ENCODE measurements at regions not wholly inside any gene's neighbourhood (a gene's known extent, or its start where the extent isn't known, plus 50 kb on each side); places are given as distances from the start of the nearest gene placed in this dataset.
A peak's percentile ranks its signal among the peaks of the same experiment; 100 is the strongest.

DNA sequence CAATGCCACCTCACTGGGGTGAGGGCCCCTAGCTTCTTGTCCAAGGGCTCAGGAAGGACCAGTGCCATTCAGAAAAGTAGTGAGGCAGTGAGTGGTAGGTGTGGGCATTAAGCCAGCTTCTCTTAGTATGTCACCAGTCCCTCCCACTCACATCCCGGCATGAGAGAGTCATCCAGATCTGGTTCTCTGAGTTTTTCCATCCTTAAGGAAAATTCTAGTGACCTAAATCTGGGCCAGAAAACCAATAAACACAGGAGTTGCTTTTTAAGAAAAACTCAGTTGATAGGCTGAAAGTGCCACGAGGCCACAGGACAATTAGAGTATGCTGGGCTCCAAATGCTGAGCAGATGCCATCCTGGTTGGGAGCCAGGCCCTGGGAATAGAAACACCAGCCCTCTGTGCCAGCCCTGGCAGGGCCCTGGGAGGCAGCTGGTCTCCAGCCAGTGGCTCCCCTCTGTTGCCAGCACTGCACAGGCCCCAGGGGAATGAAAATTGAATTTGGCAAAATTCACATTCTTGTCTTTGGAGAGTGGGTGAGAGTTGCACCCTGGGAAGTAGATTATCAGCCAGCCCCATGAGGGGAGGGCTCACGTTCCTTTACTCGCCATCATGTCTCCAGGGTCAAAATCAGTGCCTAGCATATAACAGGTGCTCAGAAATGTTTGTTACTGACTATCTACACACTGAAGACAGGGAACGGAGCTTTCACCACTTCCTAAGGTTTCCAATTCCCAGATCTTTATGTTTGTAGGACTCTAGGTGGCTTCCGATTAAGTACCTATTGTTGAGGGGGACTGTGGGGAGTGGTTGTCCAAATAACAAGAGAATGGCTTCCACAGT lies 52.8 kb downstream of the FAM43A start:
- H3K9me3 Mint-ChIP-seq (ENCODE audit: unreplicated experiment), result no peaks in the 10 kb centered on the region
- no peak overlapping the region for H3K27ac Mint-ChIP-seq (ENCODE audit: unreplicated experiment)
- no peak for DNase-seq (ENCODE audit: low spot score)

DNA sequence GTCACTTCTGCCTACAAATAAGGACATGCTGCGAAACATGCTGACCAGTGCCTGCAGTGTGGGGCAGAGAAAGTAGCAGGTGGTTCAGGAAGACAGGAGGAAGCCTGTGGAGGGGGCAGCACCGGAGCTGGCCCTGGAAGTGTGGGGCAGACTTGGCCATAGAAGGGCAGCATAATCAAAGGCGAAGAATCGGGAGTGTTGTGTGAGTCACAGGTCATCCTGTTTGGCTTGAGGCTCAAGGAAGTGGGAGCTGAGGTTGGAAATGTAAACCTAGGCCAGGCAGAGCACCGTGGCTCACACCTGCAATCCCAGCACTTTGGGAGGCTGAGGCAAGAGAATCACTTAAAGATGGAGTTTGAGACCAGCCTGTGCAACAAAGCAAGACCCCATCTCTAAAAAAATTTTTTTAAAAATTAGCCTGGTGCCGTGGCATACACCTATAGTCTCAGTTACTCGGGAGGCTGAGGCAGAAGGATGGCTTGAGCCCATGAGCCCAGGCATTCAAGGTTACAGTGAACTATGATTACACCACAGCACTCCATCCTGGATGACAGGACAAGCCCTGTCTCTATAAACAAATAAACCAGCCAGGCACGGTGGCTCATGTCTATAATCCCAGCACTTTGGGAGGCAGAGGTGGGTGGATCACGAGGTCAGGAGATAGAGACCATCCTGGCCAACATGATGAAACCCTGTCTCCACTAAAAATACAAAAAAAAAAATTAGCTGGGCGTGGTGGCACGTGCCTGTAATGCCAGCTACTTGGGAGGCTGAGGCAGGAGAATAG lies 54.0 kb downstream of the FAM43A start:
- no peaks in the 10 kb centered on the region for H3K36me3 Mint-ChIP-seq (ENCODE audit: low read depth, unreplicated experiment)
- no peak overlapping the region for H3K27ac Mint-ChIP-seq (ENCODE audit: unreplicated experiment)
- TF ChIP-seq, protein P1, sequence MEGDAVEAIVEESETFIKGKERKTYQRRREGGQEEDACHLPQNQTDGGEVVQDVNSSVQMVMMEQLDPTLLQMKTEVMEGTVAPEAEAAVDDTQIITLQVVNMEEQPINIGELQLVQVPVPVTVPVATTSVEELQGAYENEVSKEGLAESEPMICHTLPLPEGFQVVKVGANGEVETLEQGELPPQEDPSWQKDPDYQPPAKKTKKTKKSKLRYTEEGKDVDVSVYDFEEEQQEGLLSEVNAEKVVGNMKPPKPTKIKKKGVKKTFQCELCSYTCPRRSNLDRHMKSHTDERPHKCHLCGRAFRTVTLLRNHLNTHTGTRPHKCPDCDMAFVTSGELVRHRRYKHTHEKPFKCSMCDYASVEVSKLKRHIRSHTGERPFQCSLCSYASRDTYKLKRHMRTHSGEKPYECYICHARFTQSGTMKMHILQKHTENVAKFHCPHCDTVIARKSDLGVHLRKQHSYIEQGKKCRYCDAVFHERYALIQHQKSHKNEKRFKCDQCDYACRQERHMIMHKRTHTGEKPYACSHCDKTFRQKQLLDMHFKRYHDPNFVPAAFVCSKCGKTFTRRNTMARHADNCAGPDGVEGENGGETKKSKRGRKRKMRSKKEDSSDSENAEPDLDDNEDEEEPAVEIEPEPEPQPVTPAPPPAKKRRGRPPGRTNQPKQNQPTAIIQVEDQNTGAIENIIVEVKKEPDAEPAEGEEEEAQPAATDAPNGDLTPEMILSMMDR (IDR thresholded peaks at IDR 0.05; ENCODE audit: unreplicated experiment), result no peak
- DNase-seq (ENCODE audit: low spot score), result no peak
- H3K4me3 Mint-ChIP-seq (ENCODE audit: unreplicated experiment), result no peak overlapping the region
- peaks cover 28% of the 10 kb centered on the region for H3K4me1 Mint-ChIP-seq (ENCODE audit: unreplicated experiment)
- H3K9me3 Mint-ChIP-seq (ENCODE audit: unreplicated experiment), result no peaks in the 10 kb centered on the region
- H3K27me3 Mint-ChIP-seq (ENCODE audit: unreplicated experiment), result peaks cover 6% of the 10 kb centered on the region

More for the DNA sequence above, 52.8 kb downstream of the FAM43A start:
- Mint-ChIP-seq H3K36me3 (ENCODE audit: low read depth, unreplicated experiment) (no peaks in the 10 kb centered on the region), H3K4me1 (ENCODE audit: unreplicated experiment) (peaks cover 28% of the 10 kb centered on the region), H3K4me3 (ENCODE audit: unreplicated experiment) (no peak overlapping the region), H3K27me3 (ENCODE audit: unreplicated experiment) (peaks cover 6% of the 10 kb centered on the region)
- TF ChIP-seq, protein P1 (IDR thresholded peaks at IDR 0.05; ENCODE audit: unreplicated experiment), result no peak

GRCh38 chr3:194740859-194741491 lies 55.3 kb downstream of the FAM43A start:
- Mint-ChIP-seq H3K4me1 (ENCODE audit: unreplicated experiment) (peaks cover 34% of the 10 kb centered on the region), H3K36me3 (ENCODE audit: low read depth, unreplicated experiment) (no peaks in the 10 kb centered on the region), H3K27me3 (ENCODE audit: unreplicated experiment) (peaks cover 6% of the 10 kb centered on the region), H3K9me3 (ENCODE audit: unreplicated experiment) (no peaks in the 10 kb centered on the region), H3K27ac (ENCODE audit: unreplicated experiment) (peak overlapping the region; percentile 84), H3K4me3 (ENCODE audit: unreplicated experiment) (no peak overlapping the region)
- DNase-seq (ENCODE audit: low spot score), result peak; percentile 32
- TF ChIP-seq, protein P1 (IDR thresholded peaks at IDR 0.05; ENCODE audit: unreplicated experiment), result no peak

DNA sequence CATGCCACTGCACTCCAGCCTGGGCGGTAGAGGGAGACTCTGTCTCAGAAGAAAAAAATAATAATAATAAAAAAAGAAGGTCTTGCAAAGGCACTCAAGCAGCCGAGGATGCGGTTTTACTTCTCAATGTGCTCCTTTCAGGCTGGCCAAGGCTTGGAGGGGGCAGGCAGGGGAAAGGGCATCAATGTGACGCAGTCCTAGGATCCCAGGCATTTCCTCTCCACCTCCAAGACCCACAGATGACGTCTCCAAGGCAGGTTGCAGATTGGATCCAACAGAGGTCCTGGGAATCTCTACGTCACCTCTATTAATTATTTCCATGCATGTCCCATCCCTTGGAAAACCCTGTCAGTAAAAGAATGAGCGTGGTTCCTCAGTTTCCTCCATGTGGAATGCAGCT lies 56.2 kb downstream of the FAM43A start:
- no peak overlapping the region for H3K4me3 Mint-ChIP-seq (ENCODE audit: unreplicated experiment)
- DNase-seq (ENCODE audit: low spot score), result no peak
- H3K4me1 Mint-ChIP-seq (ENCODE audit: unreplicated experiment), result peaks cover 34% of the 10 kb centered on the region
- TF ChIP-seq, protein P1 (IDR thresholded peaks at IDR 0.05; ENCODE audit: unreplicated experiment), result no peak
- peaks cover 6% of the 10 kb centered on the region for H3K27me3 Mint-ChIP-seq (ENCODE audit: unreplicated experiment)
- no peak overlapping the region for H3K27ac Mint-ChIP-seq (ENCODE audit: unreplicated experiment)
- H3K36me3 Mint-ChIP-seq (ENCODE audit: low read depth, unreplicated experiment), result no peaks in the 10 kb centered on the region
- no peaks in the 10 kb centered on the region for H3K9me3 Mint-ChIP-seq (ENCODE audit: unreplicated experiment)

Data from endothelial cell (in vitro differentiated cells).